Right ventricle myocardium superior (tissue), 1 donor: ENCODE measurements at regions not wholly inside any gene's neighbourhood (a gene's known extent, or its start where the extent isn't known, plus 50 kb on each side); places are given as distances from the start of the nearest gene placed in this dataset.

Experiments
- ATAC-seq: fragments of 200-7000 bp; cut with Tn5 transposase; one replicate; pipeline ENCODE4 v1.9.1; 2020; ENCODE audit warnings: mild to moderate bottlenecking; ENCODE audit not compliant: poor library complexity
- DNase-seq: peaks from one replicate; pipeline ENCODE4 v3.0.0-alpha.2; 2020
- intact Hi-C: fragments of 100-400 bp; cut with DNase I; formaldehyde crosslinking; loops from one replicate; pipeline ENCODE4 v1.11.2; 2022
- donor health status: DM: no; HTN: yes; CAD: no; lungs with severe emphysema.

- no peak for DNase-seq
- peak; percentile 63 for ATAC-seq
- intact Hi-C loops: no loop called here
Measured at GRCh38 chr13:104015646-104016396, 949.6 kb upstream of the SLC10A2 start.

GRCh38 chr13:104014803-104015645, 948.8 kb upstream of the SLC10A2 start:
- intact Hi-C loops: no loop called here
- ATAC-seq: no peak
- DNase-seq: no peak

- DNase-seq: no peak
- peak; percentile 63 for ATAC-seq
- intact Hi-C loops: no loop called here
Measured at GRCh38 chr13:104011505-104012241, 945.5 kb upstream of the SLC10A2 start.

- intact Hi-C loops: no loop called here
- DNase-seq (no peak), ATAC-seq (no peak)
Measured at GRCh38 chr13:104008541-104009435, 942.6 kb upstream of the SLC10A2 start.

- DNase-seq: no peak
- intact Hi-C loops: no loop called here
- ATAC-seq: no peak
Measured at GRCh38 chr13:104008075-104008474, 941.9 kb upstream of the SLC10A2 start.

GRCh38 chr13:104006625-104007075, 940.4 kb upstream of the SLC10A2 start:
- intact Hi-C loops: no loop called here
- DNase-seq (no peak), ATAC-seq (no peak)

GRCh38 chr13:104004572-104004971, 938.4 kb upstream of the SLC10A2 start:
- ATAC-seq: no peak
- no peak for DNase-seq
- intact Hi-C loops: no loop called here

- ATAC-seq (no peak), DNase-seq (no peak)
- intact Hi-C loops: no loop called here
Measured at GRCh38 chr13:104002216-104002615, 936.0 kb upstream of the SLC10A2 start.

- DNase-seq: no peak
- intact Hi-C loops: no loop called here
- ATAC-seq: no peak
Measured at GRCh38 chr13:104001766-104002165, 935.5 kb upstream of the SLC10A2 start.

GRCh38 chr13:103996733-103997132, 930.5 kb upstream of the SLC10A2 start:
- ATAC-seq (no peak), DNase-seq (no peak)
- intact Hi-C loops: no loop called here

- ATAC-seq (no peak), DNase-seq (no peak)
- intact Hi-C loops: no loop called here
Measured at GRCh38 chr13:103983948-103984347, 917.7 kb upstream of the SLC10A2 start.

- DNase-seq: no peak
- ATAC-seq: no peak
- intact Hi-C loops: no loop called here
Measured at GRCh38 chr13:103976371-103976770, 910.2 kb upstream of the SLC10A2 start.

- intact Hi-C loops: no loop called here
- DNase-seq (no peak), ATAC-seq (no peak)
Measured at GRCh38 chr13:103973740-103974139, 907.5 kb upstream of the SLC10A2 start.

- no peak for ATAC-seq
- DNase-seq: no peak
- intact Hi-C loops: no loop called here
Measured at GRCh38 chr13:103969520-103970050, 903.4 kb upstream of the SLC10A2 start.

- DNase-seq (no peak), ATAC-seq (no peak)
- intact Hi-C loops: no loop called here
Measured at GRCh38 chr13:103965506-103966243, 899.5 kb upstream of the SLC10A2 start.

GRCh38 chr13:103961784-103962183, 895.6 kb upstream of the SLC10A2 start:
- ATAC-seq: no peak
- DNase-seq: no peak

GRCh38 chr13:103961129-103961528, 894.9 kb upstream of the SLC10A2 start:
- ATAC-seq (no peak), DNase-seq (no peak)
- intact Hi-C loops: no loop called here

More at GRCh38 chr13:103961784-103962183, 895.6 kb upstream of the SLC10A2 start:
- intact Hi-C loops: no loop called here
